GM19395 (cell line): ENCODE measurements at regions not wholly inside any gene's neighbourhood (a gene's known extent, or its start where the extent isn't known, plus 50 kb on each side); places are given as distances from the start of the nearest gene placed in this dataset.
A peak's percentile ranks its signal among the peaks of the same experiment; 100 is the strongest.
"Not testable (repeated sequence)": the region's sequence is repeated elsewhere in the genome, so short reads cannot be mapped to it uniquely, and the experiment has no call there.

Experiments used
- ATAC-seq: cut with Tn5 transposase; IDR thresholded peaks from one replicate; pipeline ENCODE4 v1.9.1; 2021; ENCODE audit warnings: mild to moderate bottlenecking, moderate library complexity; ENCODE audit not compliant: unreplicated experiment

- ATAC-seq, result not testable (repeated sequence)
Observed at GRCh38 chr14:51467392-51467791, 184.3 kb upstream of the FRMD6 start.

DNA sequence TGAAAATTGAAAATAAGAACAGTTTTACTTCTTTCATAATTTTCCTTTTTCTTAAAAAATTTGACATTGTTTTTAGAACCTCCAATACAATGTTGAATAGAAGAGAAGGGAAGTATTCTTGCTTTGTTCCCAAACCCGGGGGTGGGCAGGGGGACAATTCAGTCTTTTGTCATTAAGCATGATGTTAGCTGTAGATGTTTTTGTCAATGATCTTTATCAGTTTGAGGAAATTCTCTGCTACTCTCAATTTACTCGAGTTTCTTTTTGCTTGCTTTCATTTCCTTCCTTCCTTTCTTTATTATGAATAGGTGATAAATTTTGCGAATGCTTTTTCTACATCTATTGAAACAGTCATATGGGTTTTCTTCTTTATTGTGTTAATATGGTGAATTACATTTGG is 183.2 kb upstream of the FRMD6 start:
- no peak for ATAC-seq

- no peak for ATAC-seq
Observed at GRCh38 chr14:51472881-51473280, 178.8 kb upstream of the FRMD6 start.

GRCh38 chr14:51473351-51473750 is 178.4 kb upstream of the FRMD6 start:
- ATAC-seq, result no peak

- no peak for ATAC-seq
Observed at GRCh38 chr14:51473808-51474565, 177.7 kb upstream of the FRMD6 start.

GRCh38 chr14:51474854-51475253 is 176.9 kb upstream of the FRMD6 start:
- no peak for ATAC-seq

DNA sequence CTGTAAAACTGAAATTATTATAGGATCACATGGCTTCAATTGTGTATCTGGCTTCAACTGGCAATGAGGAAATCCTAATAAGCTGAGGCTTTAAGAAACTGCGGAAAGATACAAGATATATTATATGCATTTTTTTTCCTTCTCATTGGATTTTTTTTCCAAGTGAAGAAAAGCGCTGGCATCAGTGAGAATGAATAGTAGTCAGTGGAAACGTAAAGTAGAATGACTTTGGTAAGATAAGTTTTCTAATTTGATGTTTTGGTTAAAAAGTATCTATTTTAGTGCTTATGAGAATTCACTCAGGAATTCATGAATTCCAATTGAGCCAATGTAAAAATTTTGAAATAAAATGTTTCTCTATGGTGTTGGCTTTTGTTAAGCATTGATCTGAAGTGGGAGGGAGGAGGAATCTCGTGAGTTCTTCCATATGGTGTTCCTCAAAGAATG is 173.5 kb upstream of the FRMD6 start:
- no peak for ATAC-seq

- ATAC-seq, result peak; percentile 67
Observed at GRCh38 chr14:51479584-51480325, 172.0 kb upstream of the FRMD6 start.

DNA sequence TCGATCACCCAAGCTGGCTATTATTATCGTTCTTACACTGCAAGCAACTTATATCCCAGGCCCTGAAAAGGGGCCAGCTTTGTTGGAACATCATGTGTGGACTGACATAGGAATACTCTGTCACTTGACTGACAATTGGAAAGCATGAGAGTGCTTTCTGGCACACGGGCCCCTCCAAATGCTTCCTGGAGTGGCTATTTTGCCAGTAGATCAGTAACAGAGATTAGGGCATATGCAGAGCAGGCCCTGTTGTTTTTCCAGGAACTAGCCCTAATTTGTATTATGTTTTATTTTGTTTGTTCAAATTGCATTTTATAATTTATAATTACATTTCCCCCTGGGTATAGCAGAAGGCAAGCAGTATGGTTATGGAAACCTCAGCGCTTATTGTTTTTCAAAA is 170.1 kb upstream of the FRMD6 start:
- ATAC-seq, result no peak

DNA sequence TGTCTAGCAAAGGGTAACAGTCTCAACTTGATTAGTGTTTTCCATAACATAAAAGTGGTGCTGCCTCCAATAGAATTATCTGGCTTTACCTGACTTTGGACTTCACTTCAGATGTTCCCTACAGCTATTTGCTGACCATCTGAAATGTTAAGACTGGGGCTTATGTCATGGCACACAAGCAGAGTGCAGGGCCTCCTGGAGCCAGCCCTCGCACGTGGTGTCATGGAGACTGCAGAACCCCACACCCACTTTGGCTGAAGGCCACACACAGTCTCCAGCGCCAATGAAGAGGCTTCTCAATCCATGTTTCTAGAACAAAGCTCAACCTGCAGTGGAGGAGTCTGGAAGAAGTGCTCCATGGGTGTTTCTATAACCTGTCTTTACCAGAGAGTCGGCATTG is 169.6 kb upstream of the FRMD6 start:
- ATAC-seq, result no peak

GRCh38 chr14:51484485-51484884 is 167.2 kb upstream of the FRMD6 start:
- ATAC-seq, result no peak

GRCh38 chr14:51485733-51486132 is 166.0 kb upstream of the FRMD6 start:
- no peak for ATAC-seq

GRCh38 chr14:51487848-51488247 is 163.9 kb upstream of the FRMD6 start:
- no peak for ATAC-seq

GRCh38 chr14:51488569-51489220 is 163.0 kb upstream of the FRMD6 start:
- ATAC-seq, result no peak

- no peak for ATAC-seq
Observed at GRCh38 chr14:51490205-51490604, 161.5 kb upstream of the FRMD6 start.

- ATAC-seq, result no peak
Observed at GRCh38 chr14:51491036-51491545, 160.6 kb upstream of the FRMD6 start.

DNA sequence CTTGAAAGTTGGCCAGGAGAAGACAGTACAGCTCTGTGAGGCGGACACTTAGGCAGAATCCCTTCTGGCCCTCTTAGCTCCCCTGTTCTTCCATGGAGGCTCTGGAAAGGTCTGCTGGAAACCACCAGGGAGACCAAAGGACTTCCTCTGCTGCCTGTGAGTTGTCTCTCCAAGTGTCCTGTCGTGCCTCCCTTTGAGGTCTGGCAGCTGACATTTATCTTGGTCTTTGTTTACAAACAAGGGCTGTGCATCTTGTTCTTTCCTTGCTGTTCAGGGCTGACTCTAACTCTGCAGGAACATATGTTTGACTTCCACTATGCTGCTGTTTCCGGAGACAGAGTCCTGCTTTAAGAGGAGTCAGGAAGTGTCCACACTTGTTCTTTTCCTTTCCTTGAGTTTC is 159.9 kb upstream of the FRMD6 start:
- no peak for ATAC-seq

DNA sequence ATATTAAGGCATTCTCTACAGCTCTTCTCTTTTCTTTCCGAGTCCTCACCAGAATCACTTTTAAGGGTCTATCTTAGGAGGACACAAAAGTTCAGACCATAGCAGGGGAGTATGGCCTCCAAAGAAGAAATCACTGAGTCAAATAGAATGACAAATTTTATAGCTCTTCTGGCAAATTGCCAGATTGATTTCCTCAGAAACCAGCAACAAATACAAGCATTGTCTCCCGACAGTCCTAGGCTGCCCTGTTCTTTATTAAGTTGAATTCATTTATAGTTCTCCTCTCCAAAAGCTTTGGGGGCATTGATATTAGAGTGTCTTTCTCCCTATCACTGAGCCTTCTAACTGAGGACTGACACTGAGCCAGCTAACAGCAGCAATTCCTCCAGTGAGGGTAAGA is 156.4 kb upstream of the FRMD6 start:
- no peak for ATAC-seq

DNA sequence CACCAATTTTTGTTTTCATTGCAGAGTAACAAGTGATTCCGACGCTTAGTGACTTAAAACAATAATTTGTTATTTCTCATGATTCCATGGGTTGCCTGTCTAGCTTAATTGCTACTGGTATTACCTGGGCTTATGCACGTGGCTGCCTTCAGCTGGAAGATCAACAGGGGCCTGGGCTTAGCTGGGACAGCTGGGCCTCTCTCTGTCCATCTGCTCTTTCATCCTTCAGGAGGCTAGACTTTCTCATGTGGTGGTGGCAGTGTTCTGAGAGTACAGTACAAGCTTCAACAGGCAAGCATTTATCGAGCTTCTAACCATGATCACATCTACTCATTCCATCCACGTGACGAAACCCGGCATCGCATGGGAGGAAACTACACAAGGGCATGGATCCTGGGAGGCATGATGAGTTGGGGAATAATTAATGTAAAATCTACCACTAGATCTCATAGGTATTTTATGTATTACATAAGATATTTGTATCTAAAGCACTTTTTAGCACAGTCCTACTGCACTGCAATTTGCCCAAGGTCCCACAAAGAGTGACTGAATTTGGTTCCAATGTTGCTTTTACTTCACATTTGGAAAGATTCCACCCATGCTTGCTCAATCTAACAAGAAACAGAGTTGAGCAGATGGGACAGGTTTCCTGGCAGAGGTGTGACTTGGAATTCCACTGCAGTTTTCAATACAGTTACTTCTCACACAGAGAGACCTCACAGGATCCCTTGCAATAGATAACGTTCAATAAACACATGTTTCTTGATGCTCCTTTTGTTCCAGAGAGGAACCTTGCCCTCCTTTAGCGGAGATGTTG is 153.1 kb upstream of the FRMD6 start:
- no peak for ATAC-seq

DNA sequence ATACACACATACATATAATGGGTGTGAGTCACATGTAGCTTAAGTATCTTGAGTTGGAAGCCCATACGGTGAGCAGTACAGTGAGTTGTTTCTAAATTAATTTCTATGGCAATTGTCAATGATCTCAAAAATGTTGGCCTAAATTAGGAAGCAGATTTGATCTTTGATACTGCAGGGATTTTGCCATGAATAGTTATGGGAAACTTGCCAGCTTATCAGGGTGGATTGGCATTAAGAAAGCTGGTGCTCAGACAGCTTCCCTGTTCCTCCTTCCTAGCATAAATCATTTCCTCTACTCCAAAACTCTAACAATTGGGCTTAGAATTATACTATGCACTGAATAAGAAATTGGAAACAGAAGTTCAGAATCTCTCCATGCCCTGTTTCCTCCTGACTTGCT is 150.9 kb upstream of the FRMD6 start:
- no peak for ATAC-seq

DNA sequence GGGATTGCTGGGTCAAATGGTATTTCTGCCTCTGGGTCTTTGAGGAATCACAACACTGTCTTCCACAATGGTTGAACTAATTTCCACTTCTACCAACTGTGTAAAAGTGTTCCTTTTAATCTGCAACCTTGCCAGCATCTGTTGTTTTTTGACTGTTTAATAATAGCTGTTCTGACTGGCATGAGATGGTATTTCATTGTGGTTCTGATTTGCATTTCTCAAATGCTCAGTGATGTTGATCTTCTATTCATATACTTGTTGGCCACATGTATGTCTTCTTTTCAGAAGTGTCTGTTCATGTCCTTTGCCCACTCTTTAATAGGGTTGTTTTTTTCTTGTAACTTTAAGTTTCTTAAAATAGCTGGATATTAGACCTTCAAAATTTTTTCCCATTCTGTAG is 150.0 kb upstream of the FRMD6 start:
- ATAC-seq, result no peak
